ENCODE measurements at regions not wholly inside any gene's neighbourhood (a gene's known extent, or its start where the extent isn't known, plus 50 kb on each side); places are given as distances from the start of the nearest gene placed in this dataset.

DNA sequence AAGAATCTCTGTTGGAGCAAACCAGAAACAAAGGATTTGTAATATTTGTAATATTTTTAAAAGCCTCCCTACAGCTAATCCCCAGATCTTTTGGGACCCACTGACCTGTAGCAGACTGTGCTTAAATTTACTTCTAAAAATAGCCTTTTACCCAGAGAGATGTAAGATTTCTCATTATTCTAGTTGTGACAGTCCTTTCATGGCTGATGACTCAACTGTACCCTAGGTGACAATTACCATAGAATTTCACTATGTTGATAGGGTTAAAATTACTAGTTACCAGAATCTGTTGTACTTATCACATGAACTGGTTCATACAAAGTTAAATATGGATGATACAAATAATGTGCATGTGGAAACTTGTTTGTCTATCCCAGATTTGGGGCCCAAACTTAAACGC is 543.9 kb upstream of the SEMA6A start:
- TF ChIP-seq, protein P1, sequence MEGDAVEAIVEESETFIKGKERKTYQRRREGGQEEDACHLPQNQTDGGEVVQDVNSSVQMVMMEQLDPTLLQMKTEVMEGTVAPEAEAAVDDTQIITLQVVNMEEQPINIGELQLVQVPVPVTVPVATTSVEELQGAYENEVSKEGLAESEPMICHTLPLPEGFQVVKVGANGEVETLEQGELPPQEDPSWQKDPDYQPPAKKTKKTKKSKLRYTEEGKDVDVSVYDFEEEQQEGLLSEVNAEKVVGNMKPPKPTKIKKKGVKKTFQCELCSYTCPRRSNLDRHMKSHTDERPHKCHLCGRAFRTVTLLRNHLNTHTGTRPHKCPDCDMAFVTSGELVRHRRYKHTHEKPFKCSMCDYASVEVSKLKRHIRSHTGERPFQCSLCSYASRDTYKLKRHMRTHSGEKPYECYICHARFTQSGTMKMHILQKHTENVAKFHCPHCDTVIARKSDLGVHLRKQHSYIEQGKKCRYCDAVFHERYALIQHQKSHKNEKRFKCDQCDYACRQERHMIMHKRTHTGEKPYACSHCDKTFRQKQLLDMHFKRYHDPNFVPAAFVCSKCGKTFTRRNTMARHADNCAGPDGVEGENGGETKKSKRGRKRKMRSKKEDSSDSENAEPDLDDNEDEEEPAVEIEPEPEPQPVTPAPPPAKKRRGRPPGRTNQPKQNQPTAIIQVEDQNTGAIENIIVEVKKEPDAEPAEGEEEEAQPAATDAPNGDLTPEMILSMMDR (IDR thresholded peaks at IDR 0.05) = no peak
- no peak for TF ChIP-seq POLR2AphosphoS5 (IDR thresholded peaks at IDR 0.05)
